ENCODE measurements at regions not wholly inside any gene's neighbourhood (a gene's known extent, or its start where the extent isn't known, plus 50 kb on each side); places are given as distances from the start of the nearest gene placed in this dataset.

- H3K27ac ChIP-seq (replicated peaks), result peak overlapping the region; percentile 87
- TF ChIP-seq SPI1 (IDR thresholded peaks at IDR 0.05; ENCODE audit: borderline replicate concordance, low read depth) (peak; percentile 93), POLR2AphosphoS5 (IDR thresholded peaks at IDR 0.05; ENCODE audit: low read depth) (peak; percentile 99), CTCF (IDR thresholded peaks at IDR 0.05; ENCODE audit: insufficient read depth, low read length) (no peak), GABPA (IDR thresholded peaks at IDR 0.05; ENCODE audit: low read depth) (no peak), REST (IDR thresholded peaks at IDR 0.05; ENCODE audit: insufficient replicate concordance, low read depth) (peak; percentile 50)
- DNase-seq (ENCODE audit: low read depth in 1 of 2, low spot score in 1 of 2), result peak; percentile 89 to 96
Observed at GRCh38 chr1:199041173-199041914, 402.5 kb downstream of the PTPRC start.

GRCh38 chr1:199042193-199042592, 403.4 kb downstream of the PTPRC start:
- H3K27ac ChIP-seq (replicated peaks), result peak overlapping the region; percentile 87
- TF ChIP-seq CTCF (IDR thresholded peaks at IDR 0.05; ENCODE audit: insufficient read depth, low read length) (no peak), POLR2AphosphoS5 (IDR thresholded peaks at IDR 0.05; ENCODE audit: low read depth) (no peak), REST (IDR thresholded peaks at IDR 0.05; ENCODE audit: insufficient replicate concordance, low read depth) (no peak), GABPA (IDR thresholded peaks at IDR 0.05; ENCODE audit: low read depth) (no peak), SPI1 (IDR thresholded peaks at IDR 0.05; ENCODE audit: borderline replicate concordance, low read depth) (no peak)
- no peaks in the 10 kb centered on the region for H3K27me3 ChIP-seq (ENCODE audit: insufficient read depth, poor library complexity, severe bottlenecking)
- no peak for DNase-seq (ENCODE audit: low read depth in 1 of 2, low spot score in 1 of 2)
- H3K4me3 ChIP-seq (replicated peaks; ENCODE audit: insufficient read depth, low read length), result no peak overlapping the region

More at GRCh38 chr1:199041173-199041914, 402.5 kb downstream of the PTPRC start:
- H3K27me3 ChIP-seq (ENCODE audit: insufficient read depth, poor library complexity, severe bottlenecking), result no peaks in the 10 kb centered on the region
- no peak overlapping the region for H3K4me3 ChIP-seq (replicated peaks; ENCODE audit: insufficient read depth, low read length)

GRCh38 chr1:199044191-199044590, 405.4 kb downstream of the PTPRC start:
- Histone ChIP-seq H3K27ac (replicated peaks) (peak overlapping the region; percentile 87), H3K4me3 (replicated peaks; ENCODE audit: insufficient read depth, low read length) (no peak overlapping the region), H3K27me3 (ENCODE audit: insufficient read depth, poor library complexity, severe bottlenecking) (no peaks in the 10 kb centered on the region)
- no peak for TF ChIP-seq GABPA (IDR thresholded peaks at IDR 0.05; ENCODE audit: low read depth)
- no peak for TF ChIP-seq REST (IDR thresholded peaks at IDR 0.05; ENCODE audit: insufficient replicate concordance, low read depth)
- TF ChIP-seq POLR2AphosphoS5 (IDR thresholded peaks at IDR 0.05; ENCODE audit: low read depth), result no peak
- no peak for TF ChIP-seq SPI1 (IDR thresholded peaks at IDR 0.05; ENCODE audit: borderline replicate concordance, low read depth)
- TF ChIP-seq CTCF (IDR thresholded peaks at IDR 0.05; ENCODE audit: insufficient read depth, low read length), result no peak
- DNase-seq (ENCODE audit: low read depth in 1 of 2, low spot score in 1 of 2), result no peak

Measured in HL-60 (cell line).